Neural progenitor cell (in vitro differentiated cells): ENCODE measurements at regions not wholly inside any gene's neighbourhood (a gene's known extent, or its start where the extent isn't known, plus 50 kb on each side); places are given as distances from the start of the nearest gene placed in this dataset.

Source experiments
- DNase-seq: peaks from one replicate; pipeline ENCODE4 v3.0.0-alpha.2; 2016; ENCODE audit warnings: low spot score
- H2AFZ ChIP-seq: fragments of 200-600 bp; sonication (generic); replicated peaks from 2 replicates; pipeline ENCODE4 v1.6.1; 2016; ENCODE audit warnings: antibody characterized with exemption
- H3F3A ChIP-seq: fragments of 200-600 bp; sonication (generic); 2 replicates; pipeline ENCODE4 v1.6.1; 2016; ENCODE audit warnings: antibody characterized with exemption, low read depth
- H3K27ac ChIP-seq: fragments of 200-600 bp; sonication (generic); 2 replicates; pipeline ENCODE4 v1.5.1; 2016; ENCODE audit warnings: mild to moderate bottlenecking
- H3K27me3 ChIP-seq: fragments of 200-600 bp; sonication (generic); 2 replicates; pipeline ENCODE4 v1.6.1; 2016; ENCODE audit warnings: mild to moderate bottlenecking, moderate library complexity
- H3K36me3 ChIP-seq: fragments of 200-600 bp; sonication (generic); 2 replicates; pipeline ENCODE4 v1.5.1; 2016
- H3K4me1 ChIP-seq: fragments of 200-600 bp; sonication (generic); 2 replicates; pipeline ENCODE4 v1.6.1; 2016; ENCODE audit warnings: mixed run types
- H3K4me2 ChIP-seq: fragments of 200-600 bp; sonication (generic); 2 replicates; pipeline ENCODE4 v1.6.1; 2016
- H3K4me3 ChIP-seq: fragments of 200-600 bp; sonication (generic); 2 replicates; pipeline ENCODE4 v1.5.1; 2016
- H3K79me2 ChIP-seq: fragments of 200-600 bp; sonication (generic); 2 replicates; pipeline ENCODE4 v1.6.1; 2016; ENCODE audit warnings: low read depth
- H3K9ac ChIP-seq: fragments of 200-600 bp; sonication (generic); 2 replicates; pipeline ENCODE4 v1.6.1; 2016
- H3K9me3 ChIP-seq: fragments of 200-600 bp; sonication (generic); 2 replicates; pipeline ENCODE4 v1.5.1; 2016; ENCODE audit warnings: low read depth
- H4K20me1 ChIP-seq: fragments of 200-600 bp; sonication (generic); 2 replicates; pipeline ENCODE4 v1.6.1; 2016; ENCODE audit warnings: low read depth
- H3K27ac Mint-ChIP-seq: 3 replicates; pipeline ENCODE4 v1.8.0; 2021; ENCODE audit warnings: mixed read lengths
- H3K27me3 Mint-ChIP-seq: 2 replicates; pipeline ENCODE4 v1.8.0; 2022; ENCODE audit warnings: low read depth, mild to moderate bottlenecking, inconsistent platforms, moderate library complexity, mixed read lengths; ENCODE audit not compliant: insufficient read depth
- H3K36me3 Mint-ChIP-seq: 3 replicates; pipeline ENCODE4 v1.8.0; 2021; ENCODE audit warnings: mixed read lengths
- H3K4me1 Mint-ChIP-seq: 3 replicates; pipeline ENCODE4 v1.8.0; 2021; ENCODE audit warnings: mixed read lengths
- H3K4me3 Mint-ChIP-seq: 3 replicates; pipeline ENCODE4 v1.8.0; 2021; ENCODE audit warnings: mild to moderate bottlenecking, moderate library complexity, mixed read lengths
- H3K9me3 Mint-ChIP-seq: 3 replicates; pipeline ENCODE4 v1.8.0; 2020; ENCODE audit warnings: mixed read lengths
- CTCF ChIP-seq: fragments of 200-600 bp; sonication (generic); IDR thresholded peaks from 2 replicates; pipeline ENCODE4 v1.5.1; 2017; ENCODE audit warnings: antibody characterized with exemption, mild to moderate bottlenecking
- EZH2 ChIP-seq: fragments of 200-600 bp; sonication (generic); IDR thresholded peaks from 2 replicates; pipeline ENCODE4 v1.6.1; 2017; ENCODE audit warnings: antibody characterized with exemption, mild to moderate bottlenecking, moderate library complexity
- EZH2phosphoT487 ChIP-seq: fragments of 200-600 bp; sonication (generic); IDR thresholded peaks from 2 replicates; pipeline ENCODE4 v1.6.1; 2017; ENCODE audit warnings: antibody characterized with exemption

- H3K27me3 ChIP-seq = no peaks in the 10 kb centered on the region
- H3K4me3 Mint-ChIP-seq = no peak overlapping the region
Observed at GRCh38 chr1:73160759-73161158, 878.4 kb upstream of the NEGR1 start.

GRCh38 chr1:73144311-73144710 is 862.0 kb upstream of the NEGR1 start:
- Histone ChIP-seq H3K36me3 (no peaks in the 10 kb centered on the region), H3K9ac (no peak overlapping the region), H2AFZ (no peak overlapping the region), H3K4me1 (no peaks in the 10 kb centered on the region), H3F3A (no peaks in the 10 kb centered on the region), H3K79me2 (no peaks in the 10 kb centered on the region), H4K20me1 (no peaks in the 10 kb centered on the region), H3K27ac (no peak overlapping the region), H3K9me3 (no peaks in the 10 kb centered on the region), H3K4me2 (no peak overlapping the region), H3K4me3 (no peak overlapping the region), H3K27me3 (no peaks in the 10 kb centered on the region)
- DNase-seq = no peak
- H3K27me3 Mint-ChIP-seq = no peaks in the 10 kb centered on the region
- H3K4me3 Mint-ChIP-seq = no peak overlapping the region
- peaks cover 3% of the 10 kb centered on the region for H3K9me3 Mint-ChIP-seq
- no peak overlapping the region for H3K27ac Mint-ChIP-seq
- TF ChIP-seq EZH2 (no peak), EZH2phosphoT487 (no peak), CTCF (no peak)
- H3K36me3 Mint-ChIP-seq = no peaks in the 10 kb centered on the region
- no peaks in the 10 kb centered on the region for H3K4me1 Mint-ChIP-seq

More at GRCh38 chr1:73160759-73161158, 878.4 kb upstream of the NEGR1 start:
- TF ChIP-seq EZH2phosphoT487 = no peak
- no peak for TF ChIP-seq CTCF
- TF ChIP-seq EZH2 = no peak
- H3F3A ChIP-seq = no peaks in the 10 kb centered on the region
- no peak overlapping the region for H3K27ac Mint-ChIP-seq
- H3K9ac ChIP-seq = no peak overlapping the region
- DNase-seq = no peak
- H3K4me1 ChIP-seq = no peaks in the 10 kb centered on the region
- no peaks in the 10 kb centered on the region for H3K27me3 Mint-ChIP-seq
- no peak overlapping the region for H3K27ac ChIP-seq
- no peaks in the 10 kb centered on the region for H3K9me3 Mint-ChIP-seq
- H3K4me2 ChIP-seq = no peak overlapping the region
- no peaks in the 10 kb centered on the region for H3K79me2 ChIP-seq
- H3K36me3 ChIP-seq = no peaks in the 10 kb centered on the region
- H3K9me3 ChIP-seq = no peaks in the 10 kb centered on the region
- H2AFZ ChIP-seq = no peak overlapping the region
- no peaks in the 10 kb centered on the region for H4K20me1 ChIP-seq
- H3K4me3 ChIP-seq = no peak overlapping the region
- H3K4me1 Mint-ChIP-seq = peaks cover 10% of the 10 kb centered on the region
- no peaks in the 10 kb centered on the region for H3K36me3 Mint-ChIP-seq

GRCh38 chr1:73136975-73137374 is 854.6 kb upstream of the NEGR1 start:
- no peak overlapping the region for H3K27ac ChIP-seq
- DNase-seq = no peak
- H3K4me2 ChIP-seq = no peak overlapping the region
- H3K27me3 ChIP-seq = no peaks in the 10 kb centered on the region
- H3K9ac ChIP-seq = no peak overlapping the region
- TF ChIP-seq EZH2 (no peak), EZH2phosphoT487 (no peak), CTCF (no peak)
- H4K20me1 ChIP-seq = no peaks in the 10 kb centered on the region
- no peak overlapping the region for H2AFZ ChIP-seq
- Mint-ChIP-seq H3K36me3 (no peaks in the 10 kb centered on the region), H3K27ac (no peak overlapping the region), H3K27me3 (no peaks in the 10 kb centered on the region), H3K9me3 (peaks cover 3% of the 10 kb centered on the region), H3K4me1 (no peaks in the 10 kb centered on the region), H3K4me3 (no peak overlapping the region)
- H3K9me3 ChIP-seq = no peaks in the 10 kb centered on the region
- H3K36me3 ChIP-seq = no peaks in the 10 kb centered on the region
- no peaks in the 10 kb centered on the region for H3K79me2 ChIP-seq
- H3F3A ChIP-seq = no peaks in the 10 kb centered on the region
- no peak overlapping the region for H3K4me3 ChIP-seq
- no peaks in the 10 kb centered on the region for H3K4me1 ChIP-seq

GRCh38 chr1:73106931-73107330 is 824.6 kb upstream of the NEGR1 start:
- no peak overlapping the region for H3K27ac Mint-ChIP-seq
- H4K20me1 ChIP-seq = no peaks in the 10 kb centered on the region
- peaks cover 18% of the 10 kb centered on the region for H3K9me3 Mint-ChIP-seq
- peaks cover 6% of the 10 kb centered on the region for H3K27me3 Mint-ChIP-seq
- no peaks in the 10 kb centered on the region for H3K4me1 Mint-ChIP-seq
- H3K79me2 ChIP-seq = no peaks in the 10 kb centered on the region
- TF ChIP-seq EZH2phosphoT487 = no peak
- no peak for TF ChIP-seq CTCF
- no peak for TF ChIP-seq EZH2
- no peak overlapping the region for H3K4me3 Mint-ChIP-seq
- no peak overlapping the region for H3K9ac ChIP-seq
- no peaks in the 10 kb centered on the region for H3K36me3 ChIP-seq
- no peak overlapping the region for H3K4me3 ChIP-seq
- H3K36me3 Mint-ChIP-seq = peaks cover 5% of the 10 kb centered on the region
- DNase-seq = no peak
- no peak overlapping the region for H3K4me2 ChIP-seq
- no peaks in the 10 kb centered on the region for H3K9me3 ChIP-seq
- H3K27ac ChIP-seq = no peak overlapping the region
- no peaks in the 10 kb centered on the region for H3K4me1 ChIP-seq
- no peaks in the 10 kb centered on the region for H3F3A ChIP-seq
- H2AFZ ChIP-seq = no peak overlapping the region
- H3K27me3 ChIP-seq = no peaks in the 10 kb centered on the region
